H1 (cell line): ENCODE measurements at regions not wholly inside any gene's neighbourhood (a gene's known extent, or its start where the extent isn't known, plus 50 kb on each side); places are given as distances from the start of the nearest gene placed in this dataset.

ENCODE experiments used
- CTCF ChIA-PET: fragments of 300-600 bp; sonication (Branson Sonifier 250); formaldehyde crosslinking; loops from one replicate; lab custom pipeline; 2021; ENCODE audit not compliant: partially characterized antibody; lab: Charles Lee
- POLR2A ChIA-PET: fragments of 300-600 bp; sonication (Branson Sonifier 250); formaldehyde crosslinking; loops from one replicate; lab custom pipeline; 2021; ENCODE audit warnings: inconsistent platforms; ENCODE audit not compliant: partially characterized antibody; lab: Charles Lee
- DNase-seq, 2 experiments: peaks; one replicate each; pipeline versions ENCODE4 v3.0.0 to v3.0.0-alpha.2; 2010 to 2022; ENCODE audit warnings: low spot score in 2 of 2, low read depth in 1 of 2, mixed read lengths in 1 of 2
- FAIRE-seq: peaks from 2 replicates; lab custom pipeline; 2011; peaks lifted over from hg19 to GRCh38; lab: Jason Lieb, UNC
- H2AFZ ChIP-seq: 2 replicates; pipeline ENCODE4 v1.8.1; 2012; ENCODE audit warnings: low read length, inconsistent platforms
- H2AK5ac ChIP-seq: 2 replicates; pipeline ENCODE4 v1.6.1; 2013; ENCODE audit warnings: low read depth, low read length
- H2BK120ac ChIP-seq: replicated peaks from 2 replicates; pipeline ENCODE3; 2013; ENCODE audit warnings: low read depth, low read length, inconsistent platforms
- H2BK12ac ChIP-seq: 2 replicates; pipeline ENCODE4 v1.6.1; 2013; ENCODE audit warnings: low read depth, low read length
- H2BK15ac ChIP-seq: 2 replicates; pipeline ENCODE4 v1.6.1; 2013; ENCODE audit warnings: low read length
- H2BK20ac ChIP-seq: 2 replicates; pipeline ENCODE4 v1.6.1; 2013; ENCODE audit warnings: low read length
- H2BK5ac ChIP-seq: 2 replicates; pipeline ENCODE4 v1.6.1; 2013; ENCODE audit warnings: low read depth, low read length
- H3K14ac ChIP-seq: 2 replicates; pipeline ENCODE4 v1.6.1; 2013; ENCODE audit warnings: inconsistent platforms; ENCODE audit not compliant: insufficient read length
- H3K18ac ChIP-seq: 2 replicates; pipeline ENCODE4 v1.6.1; 2013; ENCODE audit warnings: low read length; ENCODE audit errors: extremely low read depth
- H3K23ac ChIP-seq: 2 replicates; pipeline ENCODE4 v1.6.1; 2013; ENCODE audit warnings: inconsistent platforms; ENCODE audit not compliant: insufficient read length
- H3K23me2 ChIP-seq: 2 replicates; pipeline ENCODE4 v1.6.1; 2013; ENCODE audit warnings: low read depth, low read length
- H3K27ac ChIP-seq: 2 replicates; pipeline ENCODE4 v1.6.1; 2011; ENCODE audit warnings: low read depth, low read length, inconsistent platforms
- H3K27me3 ChIP-seq, 4 experiments: replicated peaks in 1 of 4; 1 replicate in 1 of 4; 2 replicates in 3 of 4; pipeline versions ENCODE4 v1.6.1 to v1.8.1; 2011 to 2013; ENCODE audit warnings: low read length in 3 of 4, mild to moderate bottlenecking in 3 of 4, inconsistent platforms in 2 of 4, mixed read lengths in 2 of 4, moderate library complexity in 1 of 4; ENCODE audit not compliant: control insufficient read depth in 3 of 4, insufficient read depth in 3 of 4; ENCODE audit errors: extremely low read depth in 1 of 4
- H3K36me3 ChIP-seq, 4 experiments: 2 replicates each; pipeline versions ENCODE4 v1.6.1 to v1.8.1; 2011 to 2013; ENCODE audit warnings: mild to moderate bottlenecking in 4 of 4, low read length in 3 of 4, moderate library complexity in 2 of 4, control low read depth in 1 of 4, inconsistent platforms in 1 of 4; ENCODE audit not compliant: insufficient read depth in 4 of 4, control insufficient read depth in 2 of 4
- H3K4ac ChIP-seq: replicated peaks from 2 replicates; pipeline ENCODE3; 2013; ENCODE audit warnings: low read length, low read depth, mixed read lengths, inconsistent platforms; ENCODE audit not compliant: insufficient read length
- H3K4me1 ChIP-seq, 4 experiments: replicated peaks in 1 of 4; 1 replicate in 1 of 4; 2 replicates in 3 of 4; pipeline versions ENCODE4 v1.6.1 to v1.8.1; 2011 to 2013; ENCODE audit warnings: low read length in 3 of 4, inconsistent platforms in 2 of 4, mixed read lengths in 1 of 4; ENCODE audit not compliant: insufficient read depth in 4 of 4, control insufficient read depth in 3 of 4
- H3K4me2 ChIP-seq, 2 experiments: 2 replicates each; pipeline versions ENCODE4 v1.6.1 to v1.8.1; 2011 to 2013; ENCODE audit warnings: low read depth in 2 of 2, low read length in 2 of 2, control low read depth in 1 of 2, inconsistent platforms in 1 of 2, mild to moderate bottlenecking in 1 of 2; ENCODE audit not compliant: insufficient read depth in 1 of 2
- H3K4me3 ChIP-seq, 4 experiments: fragments of 200-600, 300-600 bp in 1 of 4; sonication (generic), shearing (Covaris generic), sonication (Bioruptor Twin) in 1 of 4; 2 replicates each; pipeline versions ENCODE4 v1.5.1 to v1.8.1; 2011 to 2016; ENCODE audit warnings: low read length in 4 of 4, low read depth in 3 of 4, control low read depth in 2 of 4, inconsistent platforms in 2 of 4, mild to moderate bottlenecking in 2 of 4, mixed read lengths in 1 of 4, moderate library complexity in 1 of 4; ENCODE audit not compliant: insufficient read depth in 2 of 4; ENCODE audit errors: extremely low read depth in 1 of 4
- H3K56ac ChIP-seq: replicated peaks from 2 replicates; pipeline ENCODE3; 2013; ENCODE audit warnings: low read depth, mild to moderate bottlenecking, mixed read lengths, low read length, inconsistent platforms; ENCODE audit not compliant: insufficient read length
- H3K79me1 ChIP-seq: 2 replicates; pipeline ENCODE4 v1.6.1; 2013; ENCODE audit warnings: low read depth, low read length, control low read depth
- H3K79me2 ChIP-seq, 2 experiments: 2 replicates each; pipeline versions ENCODE4 v1.6.1 to v1.8.1; 2012 to 2013; ENCODE audit warnings: low read length in 2 of 2, mild to moderate bottlenecking in 2 of 2, inconsistent platforms in 1 of 2; ENCODE audit not compliant: insufficient read depth in 2 of 2, control insufficient read depth in 1 of 2
- H3K9ac ChIP-seq, 4 experiments: replicated peaks in 1 of 4; 1 replicate in 1 of 4; 2 replicates in 3 of 4; pipeline versions ENCODE4 v1.6.1 to v1.8.1; 2011 to 2013; ENCODE audit warnings: low read depth in 3 of 4, low read length in 3 of 4, control low read depth in 2 of 4, mild to moderate bottlenecking in 2 of 4, moderate library complexity in 2 of 4, inconsistent platforms in 1 of 4; ENCODE audit errors: extremely low read depth in 1 of 4
- H3K9me3 ChIP-seq, 2 experiments: 2 replicates each; pipeline versions ENCODE4 v1.6.1 to v1.8.1; 2012 to 2013; ENCODE audit warnings: mild to moderate bottlenecking in 2 of 2, moderate library complexity in 2 of 2, control low read depth in 1 of 2, inconsistent platforms in 1 of 2, low read depth in 1 of 2, low read length in 1 of 2, mixed read lengths in 1 of 2; ENCODE audit not compliant: insufficient read depth in 2 of 2
- H4K20me1 ChIP-seq, 2 experiments: replicated peaks in 1 of 2; 2 replicates each; pipeline versions ENCODE3 to v1.8.1; 2011 to 2013; ENCODE audit warnings: inconsistent platforms in 2 of 2, low read length in 2 of 2, mild to moderate bottlenecking in 1 of 2; ENCODE audit not compliant: insufficient read depth in 2 of 2, control insufficient read depth in 1 of 2
- H4K5ac ChIP-seq: 2 replicates; pipeline ENCODE4 v1.6.1; 2013; ENCODE audit warnings: low read length, low read depth, mixed read lengths, inconsistent platforms; ENCODE audit not compliant: insufficient read length
- H4K8ac ChIP-seq: 2 replicates; pipeline ENCODE4 v1.8.0; 2013; ENCODE audit warnings: mild to moderate bottlenecking, moderate library complexity, low read length, inconsistent platforms; ENCODE audit not compliant: insufficient read depth; ENCODE audit errors: extremely low read depth
- H4K91ac ChIP-seq: replicated peaks from 2 replicates; pipeline ENCODE3; 2013; ENCODE audit warnings: low read length, mixed read lengths, inconsistent platforms; ENCODE audit not compliant: insufficient read length
- BRCA1 ChIP-seq: IDR thresholded peaks from 2 replicates; pipeline ENCODE4 v1.6.1; 2012; ENCODE audit warnings: low read depth, low read length, improper control_type of control experiment
- CHD2 ChIP-seq: IDR thresholded peaks from 2 replicates; pipeline ENCODE4 v1.6.1; 2012; ENCODE audit warnings: low read length, improper control_type of control experiment
- EZH2 ChIP-seq: fragments of 200-600 bp; sonication (generic); IDR thresholded peaks from 2 replicates; pipeline ENCODE4 v1.7.1; 2012; ENCODE audit warnings: low read depth, mild to moderate bottlenecking, moderate library complexity, low read length, inconsistent platforms; ENCODE audit not compliant: severe bottlenecking
- JUN ChIP-seq: IDR thresholded peaks from 2 replicates; pipeline ENCODE4 v1.6.1; 2011; ENCODE audit warnings: low read depth, mild to moderate bottlenecking, improper control_type of control experiment, low read length
- NANOG ChIP-seq: IDR thresholded peaks from 2 replicates; pipeline ENCODE4 v1.6.1; 2011; ENCODE audit warnings: low read length, low read depth, mild to moderate bottlenecking, inconsistent platforms; ENCODE audit not compliant: insufficient read depth, poor library complexity, severe bottlenecking
- PHF8 ChIP-seq: fragments of 200-600 bp; sonication (generic); conservative IDR thresholded peaks from 2 replicates; pipeline ENCODE4 v1.7.1; 2012; ENCODE audit warnings: low read depth, mild to moderate bottlenecking, inconsistent platforms, low read length, moderate library complexity
- RFX5 ChIP-seq: IDR thresholded peaks from 2 replicates; pipeline ENCODE4 v1.6.1; 2011; ENCODE audit warnings: low read depth, low read length, improper control_type of control experiment, borderline replicate concordance
- SIX5 ChIP-seq: IDR thresholded peaks from 2 replicates; pipeline ENCODE4 v1.6.1; 2011; ENCODE audit warnings: mild to moderate bottlenecking, low read depth, low read length
- TBP ChIP-seq: IDR thresholded peaks from 2 replicates; pipeline ENCODE4 v1.6.1; 2011; ENCODE audit warnings: low read depth, low read length, improper control_type of control experiment
- TEAD4 ChIP-seq: IDR thresholded peaks from 2 replicates; pipeline ENCODE4 v1.6.1; 2012; ENCODE audit warnings: low read depth, low read length, inconsistent platforms, mixed read lengths
- WGBS, 2 experiments: shearing (Covaris generic) in 1 of 2; methylation state at CpG; one replicate each; pipeline versions ENCODE4 v1.1.6 to v1.1.7; 2013 to 2015; ENCODE audit warnings: low lambda C conversion rate in 2 of 2, mixed read lengths in 2 of 2, inconsistent platforms in 1 of 2, low coverage in 1 of 2, missing lambda C conversion rate in 1 of 2; ENCODE audit not compliant: insufficient replicate concordance in 2 of 2, insufficient coverage in 1 of 2, insufficient read length in 1 of 2; ENCODE audit errors: extremely low coverage in 1 of 2, missing lambda C conversion rate in 1 of 2; 5-methylcytosine and 5-hydroxymethylcytosine counted together
- TF ChIP-seq, protein P1 (sequence below): IDR thresholded peaks from 2 replicates; pipeline ENCODE4 v1.6.1; 2011; ENCODE audit warnings: low read depth, mild to moderate bottlenecking, low read length; ENCODE audit not compliant: insufficient read depth
- TF ChIP-seq, protein P2 (sequence below): IDR thresholded peaks from 2 replicates; pipeline ENCODE4 v1.6.1; 2011; ENCODE audit warnings: low read length, improper control_type of control experiment
- TF ChIP-seq, protein P3 (sequence below): IDR thresholded peaks from 2 replicates; pipeline ENCODE4 v1.6.1; 2012; ENCODE audit warnings: inconsistent platforms

DNA sequence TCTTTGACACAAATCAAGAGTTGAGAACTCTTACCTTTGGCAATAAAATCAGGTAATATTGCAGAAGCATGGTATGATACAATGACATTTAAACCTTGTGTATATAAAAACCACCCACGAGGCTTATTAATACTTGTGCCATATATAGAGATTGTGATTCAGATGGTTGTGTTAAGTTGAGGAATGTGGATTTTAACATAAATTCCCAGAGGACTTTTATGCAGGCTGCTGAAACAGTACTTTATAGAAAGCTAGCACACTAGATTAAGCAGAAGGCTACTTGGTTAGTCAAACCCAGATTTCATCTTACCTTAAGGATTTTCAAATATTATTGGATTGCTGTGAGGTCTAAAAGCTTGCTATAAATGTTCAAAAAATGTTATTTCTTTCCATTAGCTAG, 325.7 kb upstream of the PCDH10 start:
- Histone ChIP-seq H3K4me3 (no peak overlapping the region), H3K27me3 (no peaks in the 10 kb centered on the region), H3K27ac (no peak overlapping the region), H2AK5ac (no peak overlapping the region), H3K4ac (no peak overlapping the region), H3K4me2 (no peak overlapping the region), H4K5ac (no peak overlapping the region), H2BK5ac (no peak overlapping the region), H2BK20ac (no peak overlapping the region), H3K9me3 (no peaks in the 10 kb centered on the region), H4K91ac (no peak overlapping the region), H2BK12ac (no peak overlapping the region), H3K56ac (no peak overlapping the region), H2BK120ac (no peak overlapping the region), H3K18ac (no peak overlapping the region), H3K36me3 (no peaks in the 10 kb centered on the region), H4K8ac (no peak overlapping the region), H3K79me1 (no peaks in the 10 kb centered on the region), H3K23me2 (no peaks in the 10 kb centered on the region), H2BK15ac (no peak overlapping the region), H3K79me2 (no peaks in the 10 kb centered on the region), H3K4me1 (no peaks in the 10 kb centered on the region), H2AFZ (no peak overlapping the region), H3K23ac (no peak overlapping the region), H4K20me1 (no peaks in the 10 kb centered on the region), H3K14ac (no peak overlapping the region), H3K9ac (no peak overlapping the region)
- WGBS, 2 experiments, result 86% methylated on average over 1 of the region's 1 CpG; no CpG with 5 or more reads in 1 of the 2 experiments
- POLR2A ChIA-PET, result no interaction called here
- no peak for FAIRE-seq
- DNase-seq, result no peak
- CTCF ChIA-PET, result interaction anchor here (0.7 to 1.4 kb wide), 3 partner anchors 17 to 331 kb away, joined by 3 to 5 read pairs (median 3); no protein-coding TSS in a partner anchor
- TF ChIP-seq TBP, result no peak
- TF ChIP-seq, protein P1, sequence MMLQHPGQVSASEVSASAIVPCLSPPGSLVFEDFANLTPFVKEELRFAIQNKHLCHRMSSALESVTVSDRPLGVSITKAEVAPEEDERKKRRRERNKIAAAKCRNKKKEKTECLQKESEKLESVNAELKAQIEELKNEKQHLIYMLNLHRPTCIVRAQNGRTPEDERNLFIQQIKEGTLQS, result no peak
- no peak for TF ChIP-seq NANOG
- no peak for TF ChIP-seq EZH2
- no peak for TF ChIP-seq BRCA1
- no peak for TF ChIP-seq TEAD4
- no peak for TF ChIP-seq SIX5
- no peak for TF ChIP-seq RFX5
- no peak for TF ChIP-seq PHF8
- TF ChIP-seq, protein P2, sequence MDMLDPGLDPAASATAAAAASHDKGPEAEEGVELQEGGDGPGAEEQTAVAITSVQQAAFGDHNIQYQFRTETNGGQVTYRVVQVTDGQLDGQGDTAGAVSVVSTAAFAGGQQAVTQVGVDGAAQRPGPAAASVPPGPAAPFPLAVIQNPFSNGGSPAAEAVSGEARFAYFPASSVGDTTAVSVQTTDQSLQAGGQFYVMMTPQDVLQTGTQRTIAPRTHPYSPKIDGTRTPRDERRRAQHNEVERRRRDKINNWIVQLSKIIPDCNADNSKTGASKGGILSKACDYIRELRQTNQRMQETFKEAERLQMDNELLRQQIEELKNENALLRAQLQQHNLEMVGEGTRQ, result no peak
- TF ChIP-seq, protein P3, sequence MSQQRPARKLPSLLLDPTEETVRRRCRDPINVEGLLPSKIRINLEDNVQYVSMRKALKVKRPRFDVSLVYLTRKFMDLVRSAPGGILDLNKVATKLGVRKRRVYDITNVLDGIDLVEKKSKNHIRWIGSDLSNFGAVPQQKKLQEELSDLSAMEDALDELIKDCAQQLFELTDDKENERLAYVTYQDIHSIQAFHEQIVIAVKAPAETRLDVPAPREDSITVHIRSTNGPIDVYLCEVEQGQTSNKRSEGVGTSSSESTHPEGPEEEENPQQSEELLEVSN, result no peak
- no peak for TF ChIP-seq CHD2
- TF ChIP-seq JUN, result no peak
